ENCODE measurements at regions not wholly inside any gene's neighbourhood (a gene's known extent, or its start where the extent isn't known, plus 50 kb on each side); places are given as distances from the start of the nearest gene placed in this dataset.

DNA sequence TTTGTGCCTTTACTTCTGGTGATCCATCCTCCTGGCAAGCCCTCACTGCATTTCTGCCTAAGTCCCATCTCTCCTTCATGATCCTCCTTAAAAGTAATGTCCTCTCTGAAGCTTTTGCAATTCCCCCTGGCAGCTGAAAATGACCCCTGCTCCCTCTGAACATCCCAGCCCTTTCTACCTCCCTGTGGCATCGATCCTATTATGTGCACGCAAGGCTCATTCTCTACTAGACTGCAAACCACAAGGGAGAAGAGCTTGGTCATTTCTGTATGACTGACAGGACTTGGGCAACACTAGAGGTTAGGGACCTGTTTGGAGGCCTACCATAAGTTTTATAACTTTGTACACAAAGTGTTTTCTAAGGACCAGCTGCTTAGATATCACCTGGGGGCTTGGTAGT is 50.8 kb upstream of the RAP2C start:
- Histone ChIP-seq H3K4me2 (ENCODE audit: insufficient read depth, insufficient read length, low read length) (no peak overlapping the region), H3K4ac (ENCODE audit: low read depth, low read length) (no peak overlapping the region), H3K56ac (ENCODE audit: insufficient read length, low read depth, low read length) (no peak overlapping the region), H2AFZ (ENCODE audit: low read length) (no peak overlapping the region), H3K23me2 (ENCODE audit: insufficient read length, low read depth, low read length, poor library complexity, severe bottlenecking) (no peaks in the 10 kb centered on the region), H2BK12ac (ENCODE audit: insufficient read length, low read depth, low read length) (no peak overlapping the region), H3K9me3 (ENCODE audit: control insufficient read depth, low read depth, low read length) (no peaks in the 10 kb centered on the region), H3K27ac (ENCODE audit: insufficient read length, low read depth, low read length) (no peak overlapping the region), H2BK120ac (ENCODE audit: low read depth, low read length, poor library complexity, severe bottlenecking) (no peak overlapping the region), H3K9ac (ENCODE audit: extremely low read depth, insufficient read length, low read length) (no peak overlapping the region), H2BK5ac (ENCODE audit: insufficient read length, low read length) (no peak overlapping the region), H4K8ac (replicated peaks; ENCODE audit: insufficient read length, low read depth, low read length) (no peak overlapping the region), H4K20me1 (ENCODE audit: control insufficient read depth, insufficient read depth, insufficient read length) (no peaks in the 10 kb centered on the region), H3K79me1 (ENCODE audit: insufficient read depth, low read depth, low read length, poor library complexity, severe bottlenecking) (no peaks in the 10 kb centered on the region), H3T11ph (ENCODE audit: low read length) (no peak overlapping the region), H2BK15ac (ENCODE audit: low read depth, low read length) (no peak overlapping the region), H3K4me1 (ENCODE audit: insufficient read depth, low read length) (no peaks in the 10 kb centered on the region), H3K18ac (ENCODE audit: insufficient read length, low read depth, low read length) (no peak overlapping the region), H4K91ac (ENCODE audit: insufficient read length, low read depth, low read length) (no peak overlapping the region), H3K27me3 (ENCODE audit: insufficient read depth, low read length) (no peaks in the 10 kb centered on the region), H4K5ac (ENCODE audit: insufficient read length, low read depth, low read length) (no peak overlapping the region), H3K14ac (ENCODE audit: insufficient read depth, low read length) (no peak overlapping the region), H3K23ac (ENCODE audit: insufficient read length, low read depth, low read length) (no peak overlapping the region), H2BK20ac (ENCODE audit: low read depth, low read length, poor library complexity, severe bottlenecking) (no peak overlapping the region), H2AK5ac (ENCODE audit: insufficient read length, low read length) (no peak overlapping the region), H3K79me2 (ENCODE audit: insufficient read depth, low read length) (no peaks in the 10 kb centered on the region)
- H3K4me1 Mint-ChIP-seq, result no peaks in the 10 kb centered on the region
- TF ChIP-seq CTCF (conservative IDR thresholded peaks at IDR 0.05), result no peak
- H3K36me3 Mint-ChIP-seq (ENCODE audit: insufficient read depth in 1 of 3, low read depth in 3 of 3), result no peaks in the 10 kb centered on the region
- H3K4me3 Mint-ChIP-seq, result no peak overlapping the region
- peaks cover 2% of the 10 kb centered on the region; the same call in 1 of the 2 replicates for H3K27me3 Mint-ChIP-seq (ENCODE audit: low read depth)
- H3K27ac Mint-ChIP-seq, result no peak overlapping the region
- no peak for DNase-seq
- WGBS (ENCODE audit: extremely low coverage, insufficient read length, low lambda C conversion rate), result no CpG with 5 or more reads among the region's 2 CpGs
- peaks cover 0 to 3% of the 10 kb centered on the region in 2 experiments; a peak in 1 of 5 replicates for H3K9me3 Mint-ChIP-seq
